ENCODE measurements at regions not wholly inside any gene's neighbourhood (a gene's known extent, or its start where the extent isn't known, plus 50 kb on each side); places are given as distances from the start of the nearest gene placed in this dataset.

GRCh38 chr13:57918913-57919312 lies 287.4 kb downstream of the PCDH17 start:
- DNase-seq: no peak

GRCh38 chr13:57925250-57925649 lies 293.7 kb downstream of the PCDH17 start:
- DNase-seq: no peak

- no peak for DNase-seq
These were observed 294.2 kb downstream of the PCDH17 start for GRCh38 chr13:57925751-57926150.

GRCh38 chr13:57932061-57932460 lies 300.5 kb downstream of the PCDH17 start:
- DNase-seq: no peak

GRCh38 chr13:57933606-57934005 lies 302.1 kb downstream of the PCDH17 start:
- DNase-seq: no peak

- DNase-seq: no peak
These were observed 304.4 kb downstream of the PCDH17 start for GRCh38 chr13:57935965-57936364.

GRCh38 chr13:57946361-57946760 lies 314.8 kb downstream of the PCDH17 start:
- no peak for DNase-seq

- DNase-seq: no peak
These were observed 317.3 kb downstream of the PCDH17 start for GRCh38 chr13:57948884-57949283.

GRCh38 chr13:57969951-57970350 lies 338.4 kb downstream of the PCDH17 start:
- DNase-seq: no peak

- DNase-seq: no peak
These were observed 338.9 kb downstream of the PCDH17 start for GRCh38 chr13:57970404-57970803.

GRCh38 chr13:57982782-57983181 lies 351.2 kb downstream of the PCDH17 start:
- DNase-seq: no peak

GRCh38 chr13:57988276-57988675 lies 356.7 kb downstream of the PCDH17 start:
- no peak for DNase-seq

GRCh38 chr13:57991041-57991440 lies 359.5 kb downstream of the PCDH17 start:
- no peak for DNase-seq

GRCh38 chr13:57992416-57992815 lies 360.9 kb downstream of the PCDH17 start:
- no peak for DNase-seq

- no peak for DNase-seq
These were observed 365.2 kb downstream of the PCDH17 start for GRCh38 chr13:57996717-57997116.

- DNase-seq: no peak
These were observed 373.2 kb downstream of the PCDH17 start for GRCh38 chr13:58004751-58005150.

GRCh38 chr13:58018020-58018419 lies 386.5 kb downstream of the PCDH17 start:
- no peak for DNase-seq

- DNase-seq: no peak
These were observed 387.3 kb downstream of the PCDH17 start for GRCh38 chr13:58018865-58019264.

- no peak for DNase-seq
These were observed 392.6 kb downstream of the PCDH17 start for GRCh38 chr13:58024103-58024502.

GRCh38 chr13:58025821-58026220 lies 394.3 kb downstream of the PCDH17 start:
- no peak for DNase-seq

GRCh38 chr13:58032676-58033460 lies 401.3 kb downstream of the PCDH17 start:
- no peak for DNase-seq

- no peak for DNase-seq
These were observed 412.4 kb downstream of the PCDH17 start for GRCh38 chr13:58043971-58044370.

GRCh38 chr13:58048670-58049069 lies 417.1 kb downstream of the PCDH17 start:
- no peak for DNase-seq

GRCh38 chr13:58051396-58051795 lies 419.9 kb downstream of the PCDH17 start:
- DNase-seq: no peak

GRCh38 chr13:58051807-58052375 lies 420.3 kb downstream of the PCDH17 start:
- no peak for DNase-seq

All from effector CD8-positive, alpha-beta T cell (primary cell).